ENCODE measurements at regions not wholly inside any gene's neighbourhood (a gene's known extent, or its start where the extent isn't known, plus 50 kb on each side); places are given as distances from the start of the nearest gene placed in this dataset.

DNA sequence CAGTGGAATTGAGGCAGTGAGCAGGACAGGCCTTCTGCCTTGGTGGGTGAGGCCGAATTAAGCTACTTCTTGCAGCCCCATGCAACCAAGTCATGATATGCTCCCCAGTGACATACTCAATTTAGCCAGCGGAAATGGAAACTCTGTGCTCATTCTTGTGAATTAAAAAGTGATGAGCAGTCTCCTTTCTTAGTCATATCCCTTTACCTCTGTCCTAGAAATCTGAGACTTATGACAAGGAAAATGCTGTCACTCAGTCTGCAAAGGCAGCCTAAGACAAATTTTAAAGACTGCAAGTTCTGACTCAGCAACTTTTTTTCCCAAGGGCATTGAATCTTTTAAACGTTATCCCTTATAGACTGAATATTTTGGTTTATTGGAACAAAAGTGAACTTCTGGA lies 218.2 kb downstream of the SH3BP4 start:
- no peak for DNase-seq (ENCODE audit: low read depth in 2 of 2)

GRCh38 chr2:235170536-235171521 lies 219.0 kb downstream of the SH3BP4 start:
- DNase-seq (ENCODE audit: low read depth in 2 of 2): no peak

DNA sequence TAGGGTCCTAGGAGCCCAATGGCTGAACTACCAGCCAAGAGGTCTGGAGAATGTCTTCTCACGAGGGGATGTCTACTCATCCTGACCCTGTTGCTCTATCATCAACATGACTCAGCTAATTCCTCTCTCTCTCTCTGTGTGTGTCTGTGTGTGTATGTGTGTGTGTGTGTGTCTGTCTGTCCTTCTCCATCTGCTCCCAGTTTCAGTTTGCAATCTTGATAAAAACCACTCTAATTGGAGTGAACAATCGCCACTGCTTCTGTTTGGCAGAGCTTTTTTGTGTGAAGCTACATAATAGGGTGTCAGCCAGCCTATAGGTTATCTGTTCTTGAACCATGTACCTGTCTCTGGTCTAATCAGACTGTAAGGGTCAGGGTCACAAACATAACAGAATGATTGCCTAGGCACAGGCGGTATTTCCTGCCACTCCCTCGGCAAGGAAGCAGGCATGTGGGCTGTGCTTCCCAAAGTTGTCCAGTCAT lies 219.8 kb downstream of the SH3BP4 start:
- DNase-seq (ENCODE audit: low read depth in 2 of 2): no peak

DNA sequence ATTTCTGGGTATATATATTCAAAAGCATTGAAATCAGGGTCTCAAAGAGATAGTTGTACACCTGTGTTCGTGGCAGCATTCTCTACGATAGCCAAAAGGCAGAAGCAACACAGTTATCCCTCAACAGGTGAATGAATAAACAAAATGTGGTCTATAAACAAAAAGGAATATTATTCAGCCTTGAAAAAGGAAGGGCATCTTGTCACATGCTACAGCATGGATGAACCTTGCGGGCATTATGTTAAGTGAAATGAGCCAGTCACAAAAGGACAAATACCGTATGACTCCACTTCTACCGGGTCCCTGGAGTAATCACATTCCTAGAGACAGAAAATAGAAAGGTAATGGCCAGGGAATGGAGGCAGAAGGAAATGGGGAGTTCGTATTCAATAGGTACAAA lies 228.8 kb downstream of the SH3BP4 start:
- no peak for DNase-seq (ENCODE audit: low read depth in 2 of 2)

GRCh38 chr2:235183786-235184185 lies 232.0 kb downstream of the SH3BP4 start:
- DNase-seq (ENCODE audit: low read depth in 2 of 2): no peak

DNA sequence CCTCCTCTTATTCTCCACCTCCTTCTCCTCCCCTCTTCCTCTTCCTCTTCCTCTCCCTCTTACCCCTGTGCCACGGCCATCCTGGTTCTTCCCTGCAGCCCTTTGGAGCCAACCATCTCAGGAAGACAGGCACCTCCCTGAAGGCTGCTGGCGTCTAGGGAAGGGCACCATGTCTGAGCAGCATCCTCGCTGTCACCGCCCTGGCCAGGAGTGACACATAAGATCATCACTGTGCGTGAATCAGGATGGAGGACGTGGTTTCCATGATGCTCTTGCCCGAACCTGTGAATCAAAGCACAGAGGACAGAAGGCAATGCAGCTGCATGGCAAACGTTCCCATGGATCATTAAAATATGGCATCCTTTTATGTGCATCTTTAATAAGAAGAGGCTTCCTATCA lies 236.0 kb downstream of the SH3BP4 start:
- no peak for DNase-seq (ENCODE audit: low read depth in 2 of 2)

DNA sequence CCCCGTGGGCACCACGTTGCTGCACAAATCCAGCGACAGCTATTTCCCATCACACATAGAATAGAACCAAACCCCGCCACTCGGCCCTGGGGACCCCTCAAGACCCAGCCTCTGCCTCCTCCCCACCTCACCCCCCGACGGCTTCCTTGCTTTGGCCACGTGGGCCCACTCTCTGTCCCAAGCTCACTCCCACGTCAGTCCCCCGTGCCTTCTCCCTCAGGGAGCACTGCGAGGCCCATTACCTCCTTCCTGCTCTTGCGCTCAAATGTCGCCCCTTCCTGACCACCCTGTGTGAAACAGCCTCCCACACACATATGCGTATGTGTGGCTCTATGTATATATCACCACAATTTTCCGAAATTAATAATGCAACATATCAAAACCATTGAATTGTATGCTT lies 239.7 kb downstream of the SH3BP4 start:
- DNase-seq (ENCODE audit: low read depth in 2 of 2): no peak

DNA sequence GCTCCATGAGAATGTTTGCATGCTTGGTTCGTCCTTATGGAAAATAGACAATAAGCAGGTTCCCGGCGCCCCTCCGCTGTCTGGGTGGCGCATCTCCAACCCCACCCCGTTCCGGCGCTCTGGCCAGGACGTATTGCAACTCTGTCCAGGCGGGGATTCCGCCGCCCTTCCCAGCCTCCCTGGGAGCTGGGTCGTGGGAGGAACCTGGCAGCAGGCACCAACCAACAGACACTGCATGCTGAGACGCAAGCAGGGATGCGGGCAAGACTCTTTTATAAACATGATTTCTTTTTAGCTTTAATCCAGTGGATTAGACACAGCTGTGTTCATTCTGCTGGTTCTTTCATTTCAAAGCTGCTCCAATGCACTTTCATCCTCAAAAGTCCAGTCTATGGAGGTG lies 240.2 kb downstream of the SH3BP4 start:
- no peak for DNase-seq (ENCODE audit: low read depth in 2 of 2)

- no peak for DNase-seq (ENCODE audit: low read depth in 2 of 2)
These were observed 242.5 kb downstream of the SH3BP4 start for GRCh38 chr2:235194351-235194750.

GRCh38 chr2:235194836-235195235 lies 243.0 kb downstream of the SH3BP4 start:
- no peak for DNase-seq (ENCODE audit: low read depth in 2 of 2)

- DNase-seq (ENCODE audit: low read depth in 2 of 2): no peak
These were observed 244.1 kb downstream of the SH3BP4 start for GRCh38 chr2:235195921-235196320.

DNA sequence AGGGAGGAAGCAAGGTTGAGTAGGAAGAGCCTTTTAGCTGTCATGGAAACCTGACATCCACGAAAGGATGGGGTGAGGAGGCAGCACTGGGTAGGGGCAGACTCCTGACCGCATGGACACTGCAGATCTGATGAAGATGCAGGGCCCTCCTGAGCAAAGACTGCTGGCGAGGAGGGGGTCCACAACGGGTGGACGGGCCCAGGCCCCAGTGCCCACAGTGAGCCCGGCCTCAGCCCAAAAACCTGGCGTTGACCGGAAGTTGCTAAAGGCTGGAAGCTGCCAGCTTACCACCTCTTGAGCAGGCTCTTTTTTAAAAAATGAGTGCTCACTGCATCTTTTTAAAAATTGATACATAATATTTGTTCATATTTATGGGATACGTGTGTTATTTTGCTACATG lies 247.3 kb downstream of the SH3BP4 start:
- DNase-seq (ENCODE audit: low read depth in 2 of 2): no peak

DNA sequence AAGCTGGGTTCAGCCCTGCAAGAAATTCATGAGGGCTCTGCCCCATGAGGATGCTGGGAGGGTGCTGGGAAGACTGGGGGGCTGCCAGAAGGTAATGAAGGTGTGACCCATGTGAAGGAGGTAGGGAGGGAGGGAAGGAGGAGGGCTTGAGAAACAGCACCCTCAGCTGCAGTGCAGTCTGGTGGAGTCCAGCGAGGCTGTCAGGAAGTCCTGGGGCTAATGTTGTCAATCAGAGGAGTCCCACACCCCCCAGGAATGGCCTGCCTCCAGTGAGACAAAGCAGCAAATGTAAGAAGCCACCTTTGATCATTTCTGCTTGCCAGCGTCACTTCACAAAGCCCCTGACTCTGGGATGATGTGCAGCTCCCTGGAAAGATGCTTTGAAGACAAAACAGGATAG lies 248.4 kb downstream of the SH3BP4 start:
- no peak for DNase-seq (ENCODE audit: low read depth in 2 of 2)

- DNase-seq (ENCODE audit: low read depth in 2 of 2): no peak
These were observed 249.9 kb downstream of the SH3BP4 start for GRCh38 chr2:235201756-235202155.

GRCh38 chr2:235204948-235205347 lies 253.1 kb downstream of the SH3BP4 start:
- no peak for DNase-seq (ENCODE audit: low read depth in 2 of 2)

DNA sequence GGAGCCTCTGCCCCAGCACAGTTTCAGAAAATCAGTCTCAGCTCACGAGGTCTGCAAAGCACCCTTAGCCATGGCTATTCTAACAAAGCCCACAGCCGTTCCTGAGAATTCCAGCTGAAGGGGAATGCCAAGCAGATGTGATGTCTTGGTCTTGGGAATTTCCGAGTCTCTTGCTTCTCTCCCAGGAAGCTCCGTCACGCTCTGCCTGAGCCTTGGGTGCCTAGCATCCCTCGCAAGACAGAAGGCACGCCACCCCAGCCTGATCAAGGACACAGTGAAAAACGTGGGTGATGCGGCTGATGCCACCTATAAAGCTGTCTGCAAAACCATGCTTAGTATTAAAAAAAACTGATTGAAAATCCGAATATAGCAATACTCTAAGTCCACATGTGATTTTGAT lies 254.6 kb downstream of the SH3BP4 start:
- no peak for DNase-seq (ENCODE audit: low read depth in 2 of 2)

- DNase-seq (ENCODE audit: low read depth in 2 of 2): no peak
These were observed 255.3 kb downstream of the SH3BP4 start for GRCh38 chr2:235206980-235207579.

- DNase-seq (ENCODE audit: low read depth in 2 of 2): no peak
These were observed 259.2 kb downstream of the SH3BP4 start for GRCh38 chr2:235211056-235211455.

DNA sequence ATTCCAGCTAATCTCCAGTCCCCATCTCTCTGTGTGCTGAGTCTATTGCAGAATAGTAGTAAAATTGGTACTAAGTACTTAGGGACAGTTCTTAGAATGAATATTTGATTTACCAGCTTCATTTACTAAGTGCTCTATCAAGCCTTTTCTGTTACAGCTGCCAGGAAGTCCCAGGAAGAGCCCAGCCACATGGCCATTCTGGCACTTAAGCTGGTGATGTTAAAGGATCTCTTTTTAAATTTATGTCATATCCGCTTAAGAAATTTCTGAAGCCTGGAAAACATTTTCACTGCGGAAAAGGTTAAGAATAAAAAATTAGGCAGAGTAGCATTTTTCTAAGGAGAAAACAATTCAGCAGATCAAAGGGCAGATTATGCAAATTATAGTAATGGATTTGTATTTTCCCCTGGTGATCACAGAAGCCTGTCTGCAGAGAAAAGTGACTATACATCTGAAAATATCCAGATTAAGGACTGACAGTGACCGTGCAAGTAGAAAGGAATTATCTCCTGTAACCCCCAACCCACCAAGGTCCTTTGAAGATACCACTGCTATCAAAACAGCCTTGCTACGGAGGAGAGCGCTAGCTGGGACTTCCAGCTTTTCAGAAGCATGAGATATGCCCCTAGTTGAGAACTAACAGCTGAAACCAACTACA lies 260.8 kb downstream of the SH3BP4 start:
- no peak for DNase-seq (ENCODE audit: low read depth in 2 of 2)

DNA sequence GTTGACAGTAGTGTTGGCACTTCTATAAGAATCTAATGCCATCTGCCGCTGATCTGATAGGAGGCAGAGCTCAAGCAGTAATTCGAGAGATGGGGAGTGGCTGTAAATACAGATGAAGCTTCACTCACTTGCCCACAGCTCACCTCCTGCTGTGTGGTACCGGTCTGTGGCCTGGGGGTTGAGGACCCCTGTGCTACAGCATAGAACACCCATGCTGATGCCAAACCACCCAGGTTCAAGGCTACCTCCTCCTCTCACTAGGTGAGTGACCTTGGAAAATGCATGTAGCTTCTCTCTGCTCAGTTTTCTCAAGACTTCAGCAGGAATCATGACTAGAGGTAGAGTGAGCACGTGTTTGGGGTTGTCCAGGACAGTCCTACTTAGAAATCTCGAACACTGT lies 263.4 kb downstream of the SH3BP4 start:
- no peak for DNase-seq (ENCODE audit: low read depth in 2 of 2)

GRCh38 chr2:235216901-235217300 lies 265.1 kb downstream of the SH3BP4 start:
- no peak for DNase-seq (ENCODE audit: low read depth in 2 of 2)

DNA sequence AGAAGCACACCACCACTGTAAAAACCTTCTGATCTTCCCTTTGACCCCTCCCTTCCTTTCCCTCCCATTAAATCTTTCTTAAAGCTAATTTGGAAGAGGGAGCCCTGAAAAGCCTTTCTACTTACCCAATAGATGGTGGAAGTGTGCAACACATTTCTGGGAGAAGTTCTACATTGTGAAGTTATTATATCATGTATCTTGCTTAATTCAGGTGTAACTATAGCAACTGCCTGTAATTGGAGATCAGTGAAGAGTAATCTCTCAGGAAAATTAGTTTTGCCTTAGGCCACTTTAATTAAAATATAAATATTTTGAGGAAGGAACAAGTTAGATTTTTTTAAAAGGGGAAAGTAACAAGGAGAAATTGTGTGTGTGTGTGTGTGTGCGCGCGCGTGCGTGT lies 266.0 kb downstream of the SH3BP4 start:
- no peak for DNase-seq (ENCODE audit: low read depth in 2 of 2)

- no peak for DNase-seq (ENCODE audit: low read depth in 2 of 2)
These were observed 266.7 kb downstream of the SH3BP4 start for GRCh38 chr2:235218486-235218907.
